Astrocyte (in vitro differentiated cells and primary cell): ENCODE measurements at regions not wholly inside any gene's neighbourhood (a gene's known extent, or its start where the extent isn't known, plus 50 kb on each side); places are given as distances from the start of the nearest gene placed in this dataset.

Source experiments
- DNase-seq: peaks from one replicate; pipeline ENCODE4 v3.0.0-alpha.2; 2010; ENCODE audit warnings: low read depth
- FAIRE-seq: peaks from 2 replicates; lab custom pipeline; 2011; peaks lifted over from hg19 to GRCh38; lab: Jason Lieb, UNC
- H2AFZ ChIP-seq: 2 replicates; pipeline ENCODE4 v1.6.0; 2012; ENCODE audit warnings: low read depth, low read length, inconsistent platforms
- H3K27ac ChIP-seq: 2 replicates; pipeline ENCODE4 v1.5.1; 2011; ENCODE audit warnings: low read depth, low read length, inconsistent platforms
- H3K27me3 ChIP-seq: 2 replicates; pipeline ENCODE4 v1.6.0; 2011; ENCODE audit warnings: low read length, inconsistent platforms; ENCODE audit not compliant: insufficient read depth
- H3K36me3 ChIP-seq: 2 replicates; pipeline ENCODE4 v1.5.1; 2011; ENCODE audit warnings: low read length, inconsistent platforms; ENCODE audit not compliant: insufficient read depth
- H3K4me1 ChIP-seq: 2 replicates; pipeline ENCODE4 v1.5.1; 2011; ENCODE audit warnings: low read length, inconsistent platforms; ENCODE audit not compliant: insufficient read depth
- H3K4me2 ChIP-seq: 2 replicates; pipeline ENCODE4 v1.6.0; 2012; ENCODE audit warnings: low read length, inconsistent platforms
- H3K4me3 ChIP-seq: 2 replicates; pipeline ENCODE4 v1.5.1; 2011; ENCODE audit warnings: low read depth, mild to moderate bottlenecking, low read length, inconsistent platforms; ENCODE audit not compliant: insufficient read depth
- H3K79me2 ChIP-seq: 2 replicates; pipeline ENCODE4 v1.6.0; 2012; ENCODE audit warnings: mild to moderate bottlenecking, low read length, inconsistent platforms; ENCODE audit not compliant: insufficient read depth
- H3K9ac ChIP-seq: 2 replicates; pipeline ENCODE4 v1.6.0; 2012; ENCODE audit warnings: mild to moderate bottlenecking, low read length, inconsistent platforms
- H3K9me3 ChIP-seq: 2 replicates; pipeline ENCODE4 v1.5.1; 2012; ENCODE audit warnings: low read depth, mild to moderate bottlenecking, low read length, inconsistent platforms; ENCODE audit not compliant: insufficient read depth
- H4K20me1 ChIP-seq: 2 replicates; pipeline ENCODE4 v1.6.0; 2012; ENCODE audit warnings: low read length, inconsistent platforms; ENCODE audit not compliant: insufficient read depth
- H3K27ac Mint-ChIP-seq: one replicate; pipeline ENCODE4 v1.8.0; 2021; ENCODE audit warnings: mild to moderate bottlenecking, mixed read lengths; ENCODE audit not compliant: unreplicated experiment
- H3K27me3 Mint-ChIP-seq: one replicate; pipeline ENCODE4 v1.8.0; 2021; ENCODE audit warnings: low read depth, mixed read lengths; ENCODE audit not compliant: unreplicated experiment
- H3K36me3 Mint-ChIP-seq: one replicate; pipeline ENCODE4 v1.8.0; 2021; ENCODE audit warnings: low read depth, mixed read lengths; ENCODE audit not compliant: unreplicated experiment
- H3K4me1 Mint-ChIP-seq: one replicate; pipeline ENCODE4 v1.8.0; 2021; ENCODE audit warnings: low read depth, mixed read lengths; ENCODE audit not compliant: unreplicated experiment
- H3K4me3 Mint-ChIP-seq: one replicate; pipeline ENCODE4 v1.8.0; 2021; ENCODE audit warnings: mild to moderate bottlenecking, moderate library complexity, mixed read lengths; ENCODE audit not compliant: unreplicated experiment
- H3K9me3 Mint-ChIP-seq: one replicate; pipeline ENCODE4 v1.8.0; 2021; ENCODE audit warnings: mild to moderate bottlenecking, mixed read lengths; ENCODE audit not compliant: unreplicated experiment
- CTCF ChIP-seq: IDR thresholded peaks from 2 replicates; pipeline ENCODE4 v1.5.1; 2011; ENCODE audit warnings: low read depth, mild to moderate bottlenecking, inconsistent platforms, low read length, moderate library complexity; ENCODE audit not compliant: insufficient read depth
- EZH2 ChIP-seq: IDR thresholded peaks from 2 replicates; pipeline ENCODE4 v1.6.1; 2012; ENCODE audit warnings: mild to moderate bottlenecking, low read length, inconsistent platforms; ENCODE audit not compliant: insufficient read depth

- H2AFZ ChIP-seq, result no peak overlapping the region
- H3K27ac ChIP-seq, result no peak overlapping the region
- H3K79me2 ChIP-seq, result no peaks in the 10 kb centered on the region
- no peak overlapping the region for H3K9ac ChIP-seq
- Mint-ChIP-seq H3K4me3 (no peak overlapping the region), H3K36me3 (no peaks in the 10 kb centered on the region), H3K27ac (no peak overlapping the region), H3K9me3 (no peaks in the 10 kb centered on the region), H3K27me3 (peaks cover 13% of the 10 kb centered on the region), H3K4me1 (no peaks in the 10 kb centered on the region)
- no peaks in the 10 kb centered on the region for H3K9me3 ChIP-seq
- H3K36me3 ChIP-seq, result no peaks in the 10 kb centered on the region
- H3K4me3 ChIP-seq, result no peak overlapping the region
- no peak overlapping the region for H3K4me2 ChIP-seq
- TF ChIP-seq CTCF (no peak), EZH2 (no peak)
- FAIRE-seq (no peak), DNase-seq (no peak)
- H3K4me1 ChIP-seq, result no peaks in the 10 kb centered on the region
- H4K20me1 ChIP-seq, result no peaks in the 10 kb centered on the region
- no peaks in the 10 kb centered on the region for H3K27me3 ChIP-seq
These were observed 371.5 kb upstream of the SLIT2 start for GRCh38 chr4:19880206-19880605.

GRCh38 chr4:19879330-19879729 lies 372.4 kb upstream of the SLIT2 start:
- no peak overlapping the region for H3K9ac ChIP-seq
- H3K27ac Mint-ChIP-seq, result no peak overlapping the region
- H3K9me3 Mint-ChIP-seq, result no peaks in the 10 kb centered on the region
- H3K4me1 ChIP-seq, result no peaks in the 10 kb centered on the region
- no peaks in the 10 kb centered on the region for H3K9me3 ChIP-seq
- H3K36me3 ChIP-seq, result no peaks in the 10 kb centered on the region
- H3K4me2 ChIP-seq, result no peak overlapping the region
- peaks cover 13% of the 10 kb centered on the region for H3K27me3 Mint-ChIP-seq
- no peak overlapping the region for H3K4me3 Mint-ChIP-seq
- no peaks in the 10 kb centered on the region for H4K20me1 ChIP-seq
- no peak for TF ChIP-seq EZH2
- no peak for TF ChIP-seq CTCF
- no peaks in the 10 kb centered on the region for H3K27me3 ChIP-seq
- DNase-seq (no peak), FAIRE-seq (no peak)
- H3K4me1 Mint-ChIP-seq, result no peaks in the 10 kb centered on the region
- H3K36me3 Mint-ChIP-seq, result no peaks in the 10 kb centered on the region
- no peak overlapping the region for H2AFZ ChIP-seq
- no peak overlapping the region for H3K4me3 ChIP-seq
- no peak overlapping the region for H3K27ac ChIP-seq
- no peaks in the 10 kb centered on the region for H3K79me2 ChIP-seq

GRCh38 chr4:19857991-19858390 lies 393.7 kb upstream of the SLIT2 start:
- no peak overlapping the region for H3K4me3 ChIP-seq
- Mint-ChIP-seq H3K27me3 (peaks cover 3% of the 10 kb centered on the region), H3K27ac (no peak overlapping the region), H3K4me1 (no peaks in the 10 kb centered on the region), H3K4me3 (no peak overlapping the region), H3K36me3 (peaks cover 2% of the 10 kb centered on the region), H3K9me3 (no peaks in the 10 kb centered on the region)
- H2AFZ ChIP-seq, result no peak overlapping the region
- H4K20me1 ChIP-seq, result no peaks in the 10 kb centered on the region
- no peaks in the 10 kb centered on the region for H3K4me1 ChIP-seq
- H3K27me3 ChIP-seq, result no peaks in the 10 kb centered on the region
- no peak for TF ChIP-seq CTCF
- TF ChIP-seq EZH2, result no peak
- no peak overlapping the region for H3K27ac ChIP-seq
- DNase-seq, result no peak
- H3K9ac ChIP-seq, result no peak overlapping the region
- FAIRE-seq, result no peak
- H3K9me3 ChIP-seq, result no peaks in the 10 kb centered on the region
- no peaks in the 10 kb centered on the region for H3K79me2 ChIP-seq
- H3K4me2 ChIP-seq, result no peak overlapping the region
- no peaks in the 10 kb centered on the region for H3K36me3 ChIP-seq
